CD8-positive, alpha-beta memory T cell (primary cell): ENCODE measurements at regions not wholly inside any gene's neighbourhood (a gene's known extent, or its start where the extent isn't known, plus 50 kb on each side); places are given as distances from the start of the nearest gene placed in this dataset.

Source experiments
- CTCF ChIA-PET: fragments of 350-600 bp; sonication (Branson Sonifier 250); formaldehyde crosslinking; loops from one replicate; lab custom pipeline; 2021; ENCODE audit warnings: antibody characterized with exemption; lab: Charles Lee
- POLR2A ChIA-PET: fragments of 350-600 bp; sonication (Branson Sonifier 250); formaldehyde crosslinking; loops from one replicate; lab custom pipeline; 2021; ENCODE audit warnings: antibody characterized with exemption; lab: Charles Lee
- DNase-seq, 5 donors: peaks; one replicate each; pipeline versions ENCODE4 v3.0.0 to v3.0.0-alpha.2; 2020 to 2022; ENCODE audit warnings: mixed read lengths in 1 of 5
- H3K27ac ChIP-seq: one replicate; pipeline ENCODE4 v1.7.0; 2013; ENCODE audit warnings: low read depth, mild to moderate bottlenecking, low read length, moderate library complexity
- H3K27me3 ChIP-seq: 2 replicates; pipeline ENCODE4 v1.7.0; 2013; ENCODE audit warnings: low read length, mild to moderate bottlenecking; ENCODE audit not compliant: insufficient read depth, poor library complexity, severe bottlenecking
- H3K36me3 ChIP-seq: 2 replicates; pipeline ENCODE4 v1.7.0; 2013; ENCODE audit warnings: mild to moderate bottlenecking, low read length, moderate library complexity; ENCODE audit not compliant: insufficient read depth
- H3K4me1 ChIP-seq: 2 replicates; pipeline ENCODE4 v1.7.0; 2013; ENCODE audit warnings: mild to moderate bottlenecking, low read length, moderate library complexity; ENCODE audit not compliant: insufficient read depth
- H3K4me3 ChIP-seq: 2 replicates; pipeline ENCODE4 v1.7.0; 2013; ENCODE audit warnings: mild to moderate bottlenecking, low read length
- H3K9me3 ChIP-seq: 2 replicates; pipeline ENCODE4 v1.7.0; 2013; ENCODE audit warnings: mild to moderate bottlenecking, low read length
- H3K27ac Mint-ChIP-seq, 8 donors: one replicate each; pipeline ENCODE4 v1.8.0; 2020 to 2021; ENCODE audit warnings: mixed read lengths in 8 of 8, mild to moderate bottlenecking in 6 of 8, inconsistent platforms in 3 of 8, moderate library complexity in 3 of 8
- H3K27me3 Mint-ChIP-seq, 2 donors: one replicate each; pipeline ENCODE4 v1.8.0; 2020 to 2021; ENCODE audit warnings: mixed read lengths in 2 of 2, mild to moderate bottlenecking in 1 of 2, moderate library complexity in 1 of 2
- H3K36me3 Mint-ChIP-seq, 3 donors: one replicate each; pipeline ENCODE4 v1.8.0; 2020 to 2021; ENCODE audit warnings: mixed read lengths in 3 of 3, inconsistent platforms in 1 of 3, mild to moderate bottlenecking in 1 of 3
- H3K4me1 Mint-ChIP-seq, 3 donors: one replicate each; pipeline ENCODE4 v1.8.0; 2020 to 2021; ENCODE audit warnings: mixed read lengths in 3 of 3, inconsistent platforms in 1 of 3, mild to moderate bottlenecking in 1 of 3
- H3K4me3 Mint-ChIP-seq, 7 donors: one replicate each; pipeline ENCODE4 v1.8.0; 2020 to 2021; ENCODE audit warnings: mixed read lengths in 7 of 7, mild to moderate bottlenecking in 6 of 7, moderate library complexity in 4 of 7, inconsistent platforms in 2 of 7
- H3K9me3 Mint-ChIP-seq, 5 donors: one replicate each; pipeline ENCODE4 v1.8.0; 2020 to 2022; ENCODE audit warnings: mixed read lengths in 5 of 5, mild to moderate bottlenecking in 3 of 5, moderate library complexity in 2 of 5, inconsistent platforms in 1 of 5

DNA sequence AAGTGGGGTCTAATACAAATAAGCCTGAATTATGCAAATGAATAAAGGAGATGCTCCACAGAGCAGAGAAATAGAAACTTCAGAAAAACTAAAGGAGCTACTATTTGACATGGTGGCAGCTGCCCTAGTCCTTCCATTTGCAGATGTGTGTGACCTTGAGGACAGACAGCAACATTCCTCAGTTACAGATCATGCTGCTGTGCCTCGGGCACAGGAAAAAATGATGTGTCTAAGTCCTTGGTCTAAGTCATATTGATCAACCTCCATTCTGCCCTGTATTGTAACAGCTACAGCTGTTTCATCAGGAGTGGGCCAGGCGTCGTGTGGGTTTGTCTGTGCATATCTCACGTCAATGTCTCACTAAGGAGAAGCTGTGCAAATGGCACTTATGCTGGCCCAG, 710.4 kb downstream of the TNS3 start:
- Mint-ChIP-seq H3K36me3 (no peaks in the 10 kb centered on the region), H3K9me3 (peaks cover 0 to 10% (median 4%) of the 10 kb centered on the region in 5 donors), H3K4me1 (no peaks in the 10 kb centered on the region), H3K27me3 (no peaks in the 10 kb centered on the region), H3K27ac (no peak overlapping the region), H3K4me3 (no peak overlapping the region)
- no peaks in the 10 kb centered on the region for H3K36me3 ChIP-seq
- no peaks in the 10 kb centered on the region for H3K27me3 ChIP-seq
- no peaks in the 10 kb centered on the region for H3K4me1 ChIP-seq
- H3K4me3 ChIP-seq, result no peak overlapping the region
- ChIA-PET CTCF (no interaction called here), POLR2A (no interaction called here)
- DNase-seq, result no peak
- no peak overlapping the region for H3K27ac ChIP-seq
- no peaks in the 10 kb centered on the region for H3K9me3 ChIP-seq

DNA sequence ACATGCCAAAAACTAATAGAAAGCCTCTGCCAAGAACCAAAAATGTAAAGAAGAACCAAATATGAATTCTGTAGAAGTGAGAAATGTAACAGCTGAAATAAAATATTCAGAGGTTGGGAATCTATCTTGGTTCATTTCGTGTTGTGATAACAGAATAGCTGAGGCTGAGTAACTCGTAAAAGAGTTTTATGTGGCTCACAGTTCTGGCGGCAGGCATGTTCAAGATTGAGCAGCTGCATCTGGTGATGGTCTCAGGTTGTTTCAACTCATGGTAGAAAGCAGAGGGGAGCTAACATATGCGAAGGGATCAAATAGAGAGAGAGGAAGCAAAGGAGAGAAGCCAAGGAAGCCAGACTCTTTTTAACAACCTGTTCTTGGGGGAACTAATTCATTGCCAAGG, 717.2 kb downstream of the TNS3 start:
- no peaks in the 10 kb centered on the region for H3K27me3 ChIP-seq
- no peaks in the 10 kb centered on the region for H3K9me3 ChIP-seq
- Mint-ChIP-seq H3K4me1 (no peaks in the 10 kb centered on the region), H3K27me3 (no peaks in the 10 kb centered on the region), H3K4me3 (no peak overlapping the region), H3K9me3 (peaks cover 7 to 19% (median 13%) of the 10 kb centered on the region in 5 donors), H3K36me3 (peaks cover 0 to 6% (median 3%) of the 10 kb centered on the region in 3 donors), H3K27ac (no peak overlapping the region)
- H3K4me3 ChIP-seq, result no peak overlapping the region
- H3K4me1 ChIP-seq, result no peaks in the 10 kb centered on the region
- H3K36me3 ChIP-seq, result no peaks in the 10 kb centered on the region
- no peak overlapping the region for H3K27ac ChIP-seq
- ChIA-PET POLR2A (no interaction called here), CTCF (no interaction called here)
- no peak for DNase-seq

- CTCF ChIA-PET, result no interaction called here
- H3K4me3 ChIP-seq, result no peak overlapping the region
- peaks cover 0 to 6% (median 3%) of the 10 kb centered on the region in 3 donors for H3K36me3 Mint-ChIP-seq
- H3K4me1 Mint-ChIP-seq, result no peaks in the 10 kb centered on the region
- H3K27ac Mint-ChIP-seq, result no peak overlapping the region
- no peaks in the 10 kb centered on the region for H3K9me3 ChIP-seq
- no peaks in the 10 kb centered on the region for H3K36me3 ChIP-seq
- no peak overlapping the region for H3K27ac ChIP-seq
- H3K27me3 ChIP-seq, result no peaks in the 10 kb centered on the region
- POLR2A ChIA-PET, result no interaction called here
- peaks cover 5 to 21% (median 13%) of the 10 kb centered on the region in 5 donors for H3K9me3 Mint-ChIP-seq
- H3K4me1 ChIP-seq, result no peaks in the 10 kb centered on the region
- H3K27me3 Mint-ChIP-seq, result no peaks in the 10 kb centered on the region
- DNase-seq, result no peak
- no peak overlapping the region for H3K4me3 Mint-ChIP-seq
These were observed 721.9 kb downstream of the TNS3 start for GRCh38 chr7:46859963-46860475.

DNA sequence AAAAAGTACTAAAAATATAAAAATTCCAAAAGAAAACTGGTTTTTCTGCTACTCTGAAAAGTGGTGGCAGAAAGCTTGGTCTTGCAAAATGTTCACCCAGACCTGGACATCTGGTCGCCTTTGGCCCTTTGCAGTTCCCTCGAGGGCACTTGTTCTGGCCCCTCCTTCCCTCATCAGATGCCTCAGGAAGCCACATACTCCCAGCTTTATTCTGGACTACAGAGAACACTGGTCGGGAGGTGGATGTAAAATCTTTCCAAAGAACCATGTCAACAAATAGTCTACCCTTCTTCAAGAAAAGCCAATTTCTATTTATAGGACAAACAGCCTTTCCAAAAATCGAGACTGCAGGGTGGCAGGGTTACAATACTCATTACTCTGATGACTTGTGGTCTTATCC, 726.1 kb downstream of the TNS3 start:
- H3K36me3 ChIP-seq, result no peaks in the 10 kb centered on the region
- CTCF ChIA-PET, result no interaction called here
- Mint-ChIP-seq H3K4me3 (no peak overlapping the region), H3K9me3 (peaks cover 5 to 17% (median 5%) of the 10 kb centered on the region in 5 donors), H3K27me3 (no peaks in the 10 kb centered on the region), H3K36me3 (peaks cover 0 to 2% (median 0%) of the 10 kb centered on the region in 3 donors), H3K4me1 (no peaks in the 10 kb centered on the region), H3K27ac (no peak overlapping the region)
- POLR2A ChIA-PET, result no interaction called here
- DNase-seq, result no peak
- H3K27me3 ChIP-seq, result no peaks in the 10 kb centered on the region
- H3K4me1 ChIP-seq, result no peaks in the 10 kb centered on the region
- no peak overlapping the region for H3K4me3 ChIP-seq
- no peak overlapping the region for H3K27ac ChIP-seq
- H3K9me3 ChIP-seq, result no peaks in the 10 kb centered on the region

- Mint-ChIP-seq H3K27ac (no peak overlapping the region), H3K4me3 (no peak overlapping the region), H3K36me3 (peaks cover 0 to under 1% (median 0%) of the 10 kb centered on the region in 3 donors), H3K27me3 (no peaks in the 10 kb centered on the region), H3K9me3 (peaks cover 2 to 12% (median 8%) of the 10 kb centered on the region in 5 donors), H3K4me1 (no peaks in the 10 kb centered on the region)
- ChIA-PET POLR2A (no interaction called here), CTCF (no interaction called here)
- Histone ChIP-seq H3K9me3 (no peaks in the 10 kb centered on the region), H3K27me3 (no peaks in the 10 kb centered on the region), H3K4me3 (no peak overlapping the region), H3K36me3 (no peaks in the 10 kb centered on the region), H3K27ac (no peak overlapping the region), H3K4me1 (no peaks in the 10 kb centered on the region)
- no peak for DNase-seq
These were observed 726.9 kb downstream of the TNS3 start for GRCh38 chr7:46854958-46855473.

GRCh38 chr7:46853451-46853850, 728.5 kb downstream of the TNS3 start:
- Mint-ChIP-seq H3K27me3 (no peaks in the 10 kb centered on the region), H3K4me1 (no peaks in the 10 kb centered on the region), H3K36me3 (no peaks in the 10 kb centered on the region), H3K27ac (no peak overlapping the region), H3K4me3 (no peak overlapping the region), H3K9me3 (peaks cover 0 to 15% (median 9%) of the 10 kb centered on the region in 5 donors)
- H3K36me3 ChIP-seq, result no peaks in the 10 kb centered on the region
- H3K27me3 ChIP-seq, result no peaks in the 10 kb centered on the region
- H3K4me3 ChIP-seq, result no peak overlapping the region
- ChIA-PET CTCF (no interaction called here), POLR2A (no interaction called here)
- no peaks in the 10 kb centered on the region for H3K9me3 ChIP-seq
- H3K4me1 ChIP-seq, result no peaks in the 10 kb centered on the region
- H3K27ac ChIP-seq, result no peak overlapping the region
- DNase-seq, result no peak

DNA sequence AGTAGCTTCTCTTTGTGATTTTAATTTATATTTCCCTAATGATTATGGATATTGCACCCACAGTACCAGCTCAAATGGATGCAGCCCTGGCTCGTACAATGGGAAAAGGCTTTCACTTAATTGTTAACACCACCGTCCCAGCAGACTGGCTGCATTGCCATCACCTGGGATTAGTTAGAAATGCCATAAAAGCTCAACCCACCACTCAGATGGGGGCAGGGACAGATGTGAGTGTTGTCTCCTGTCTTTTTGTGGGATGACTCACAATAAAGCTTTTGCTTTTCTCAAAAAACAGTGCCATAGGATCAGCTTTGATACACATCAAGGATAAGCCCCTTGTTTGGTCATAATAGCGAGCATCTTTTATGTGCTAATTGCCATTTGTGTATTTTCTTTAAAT, 729.1 kb downstream of the TNS3 start:
- no peaks in the 10 kb centered on the region for H3K9me3 ChIP-seq
- H3K27ac Mint-ChIP-seq, result no peak overlapping the region
- H3K27ac ChIP-seq, result no peak overlapping the region
- ChIA-PET POLR2A (no interaction called here), CTCF (no interaction called here)
- no peaks in the 10 kb centered on the region for H3K27me3 ChIP-seq
- H3K36me3 Mint-ChIP-seq, result no peaks in the 10 kb centered on the region
- no peaks in the 10 kb centered on the region for H3K4me1 Mint-ChIP-seq
- peaks cover 0 to 15% (median 9%) of the 10 kb centered on the region in 5 donors for H3K9me3 Mint-ChIP-seq
- no peak overlapping the region for H3K4me3 Mint-ChIP-seq
- H3K4me3 ChIP-seq, result no peak overlapping the region
- no peaks in the 10 kb centered on the region for H3K27me3 Mint-ChIP-seq
- DNase-seq, result no peak
- no peaks in the 10 kb centered on the region for H3K4me1 ChIP-seq
- no peaks in the 10 kb centered on the region for H3K36me3 ChIP-seq

- Mint-ChIP-seq H3K36me3 (no peaks in the 10 kb centered on the region), H3K9me3 (peaks cover 0 to 13% (median 4%) of the 10 kb centered on the region in 5 donors), H3K27me3 (no peaks in the 10 kb centered on the region), H3K27ac (no peak overlapping the region), H3K4me3 (no peak overlapping the region), H3K4me1 (no peaks in the 10 kb centered on the region)
- Histone ChIP-seq H3K4me1 (no peaks in the 10 kb centered on the region), H3K27ac (no peak overlapping the region), H3K36me3 (no peaks in the 10 kb centered on the region), H3K4me3 (no peak overlapping the region), H3K9me3 (no peaks in the 10 kb centered on the region), H3K27me3 (no peaks in the 10 kb centered on the region)
- ChIA-PET CTCF (no interaction called here), POLR2A (no interaction called here)
- no peak for DNase-seq
These were observed 731.2 kb downstream of the TNS3 start for GRCh38 chr7:46850563-46851330.
